ENCODE measurements at regions not wholly inside any gene's neighbourhood (a gene's known extent, or its start where the extent isn't known, plus 50 kb on each side); places are given as distances from the start of the nearest gene placed in this dataset.

DNA sequence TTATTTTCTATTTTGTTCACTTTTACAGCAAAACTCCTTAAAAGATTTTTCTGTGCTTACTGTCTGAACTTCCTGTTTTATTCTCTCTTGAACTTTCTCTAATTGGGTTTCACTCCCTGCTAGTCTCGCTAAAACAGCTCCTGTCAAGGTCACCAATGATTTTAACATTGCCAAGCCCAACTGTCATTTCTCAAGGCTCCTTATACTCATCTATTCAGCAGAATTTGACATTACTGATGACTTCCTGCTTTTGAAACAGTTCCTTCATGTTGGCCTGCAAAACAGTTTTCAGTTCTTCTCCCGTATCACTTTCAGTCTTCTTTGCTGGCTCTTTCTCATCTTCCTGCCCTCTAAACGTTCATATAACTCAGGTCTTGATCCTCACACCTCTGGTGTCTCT lies 268.5 kb upstream of the USP15 start:
- ChIA-PET CTCF (ENCODE audit: low intra/inter-chr PET ratio) (no interaction called here), POLR2A (no interaction called here)
- Histone ChIP-seq H3K36me3 (ENCODE audit: control insufficient read depth, insufficient read depth, low read length) (no peaks in the 10 kb centered on the region), H3K9me1 (ENCODE audit: control insufficient read depth, insufficient read depth, low read length) (no peaks in the 10 kb centered on the region), H3K9ac (ENCODE audit: insufficient read depth in 1 of 2, low read depth in 2 of 2, low read length in 2 of 2) (no peak overlapping the region), H3K4me1 (replicated peaks in 1 of 2; ENCODE audit: control insufficient read depth in 2 of 2, insufficient read depth in 2 of 2, low read length in 2 of 2) (no peaks in the 10 kb centered on the region), H3K4me2 (ENCODE audit: insufficient read depth, low read length) (no peak overlapping the region), H3K9me3 (replicated peaks; ENCODE audit: control insufficient read depth, insufficient read depth, low read depth, low read length) (no peaks in the 10 kb centered on the region), H3K79me2 (ENCODE audit: control insufficient read depth, insufficient read depth, low read length) (no peaks in the 10 kb centered on the region), H2AFZ (ENCODE audit: low read depth, low read length) (no peak overlapping the region), H4K20me1 (replicated peaks; ENCODE audit: control insufficient read depth, insufficient read depth, low read length) (no peaks in the 10 kb centered on the region), H3K4me3 (no peak overlapping the region), H3K27ac (ENCODE audit: extremely low read depth, low read depth, low read length) (no peak overlapping the region), H3K27me3 (ENCODE audit: control insufficient read depth in 2 of 2, insufficient read depth in 2 of 2, low read length in 2 of 2) (no peaks in the 10 kb centered on the region)
- intact Hi-C loops (cut with micrococcal nuclease): no loop called here
- no peak for FAIRE-seq
- no TSS peak for BruUV-seq (replicated peaks)
- in situ Hi-C loops (cut with MboI): no loop called here
- ATAC-seq: no peak
- no peak for DNase-seq (ENCODE audit: extremely low read depth in 1 of 4, low spot score in 3 of 4)
- WGBS (ENCODE audit: insufficient coverage, low coverage, missing lambda C conversion rate): 0% methylated on average over 3 of the region's 3 CpGs
- TF ChIP-seq CBFB (CRISPR knock-in tag; IDR thresholded peaks at IDR 0.05): no peak
- TF ChIP-seq TFAM (CRISPR knock-in tag; conservative IDR thresholded peaks at IDR 0.05): no peak
- no peak for TF ChIP-seq KDM1A (IDR thresholded peaks at IDR 0.05)
- TF ChIP-seq, protein P1, sequence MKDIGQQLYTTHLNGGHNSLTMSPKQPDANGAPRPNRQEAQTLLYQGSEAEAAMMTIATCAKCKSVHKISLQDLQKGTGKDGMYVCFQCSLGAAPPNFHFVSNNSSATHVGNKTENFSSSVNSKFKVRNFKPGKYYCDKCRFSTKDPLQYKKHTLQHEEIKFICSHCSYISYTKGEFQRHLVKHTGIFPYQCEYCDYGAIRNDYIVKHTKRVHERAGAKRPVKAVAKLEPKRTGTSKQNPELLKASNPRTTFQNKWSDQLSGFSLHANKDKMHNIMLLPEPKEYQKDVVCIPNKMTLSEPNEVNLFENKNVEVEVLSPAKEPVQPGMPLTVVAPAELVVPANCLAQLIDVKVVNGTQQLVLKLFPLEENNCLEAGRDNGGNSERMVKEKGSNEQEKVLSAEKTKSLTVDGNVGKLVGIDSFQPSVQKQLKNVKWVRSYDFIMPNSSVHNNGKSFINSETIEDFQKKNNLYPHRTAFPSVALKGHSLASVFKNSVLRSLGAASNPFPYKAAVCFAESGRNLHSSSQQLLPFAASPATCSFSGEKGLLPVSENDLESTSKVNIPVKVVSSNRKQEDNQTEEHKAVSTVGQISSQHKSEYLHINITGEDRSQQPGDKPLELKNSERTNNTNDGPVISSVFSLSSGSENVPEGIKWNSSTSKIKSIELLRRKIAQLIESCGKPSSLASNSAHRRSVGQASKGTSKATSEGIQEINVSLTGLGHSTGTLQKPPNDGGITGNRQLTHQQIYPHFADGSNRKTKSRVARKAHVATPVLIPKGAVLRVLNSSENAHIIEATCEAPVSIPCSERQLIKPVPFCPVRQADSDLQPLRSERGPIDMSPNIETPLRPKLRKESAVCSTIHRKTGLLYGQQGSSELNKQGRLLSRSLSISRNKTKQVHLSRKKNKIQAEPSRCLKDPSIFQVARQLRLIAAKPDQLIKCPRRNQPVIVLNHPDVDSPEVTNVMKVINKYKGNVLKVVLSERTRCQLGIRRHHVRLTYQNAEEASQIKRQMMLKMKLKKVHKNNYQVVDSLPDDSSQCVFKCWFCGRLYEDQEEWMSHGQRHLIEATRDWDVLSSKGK (CRISPR knock-in tag; IDR thresholded peaks at IDR 0.05): no peak
- no peak for TF ChIP-seq BCL6 (CRISPR knock-in tag; IDR thresholded peaks at IDR 0.05)
- TF ChIP-seq, protein P2, sequence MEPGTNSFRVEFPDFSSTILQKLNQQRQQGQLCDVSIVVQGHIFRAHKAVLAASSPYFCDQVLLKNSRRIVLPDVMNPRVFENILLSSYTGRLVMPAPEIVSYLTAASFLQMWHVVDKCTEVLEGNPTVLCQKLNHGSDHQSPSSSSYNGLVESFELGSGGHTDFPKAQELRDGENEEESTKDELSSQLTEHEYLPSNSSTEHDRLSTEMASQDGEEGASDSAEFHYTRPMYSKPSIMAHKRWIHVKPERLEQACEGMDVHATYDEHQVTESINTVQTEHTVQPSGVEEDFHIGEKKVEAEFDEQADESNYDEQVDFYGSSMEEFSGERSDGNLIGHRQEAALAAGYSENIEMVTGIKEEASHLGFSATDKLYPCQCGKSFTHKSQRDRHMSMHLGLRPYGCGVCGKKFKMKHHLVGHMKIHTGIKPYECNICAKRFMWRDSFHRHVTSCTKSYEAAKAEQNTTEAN (CRISPR knock-in tag; IDR thresholded peaks at IDR 0.05): no peak
- TF ChIP-seq, protein P3, sequence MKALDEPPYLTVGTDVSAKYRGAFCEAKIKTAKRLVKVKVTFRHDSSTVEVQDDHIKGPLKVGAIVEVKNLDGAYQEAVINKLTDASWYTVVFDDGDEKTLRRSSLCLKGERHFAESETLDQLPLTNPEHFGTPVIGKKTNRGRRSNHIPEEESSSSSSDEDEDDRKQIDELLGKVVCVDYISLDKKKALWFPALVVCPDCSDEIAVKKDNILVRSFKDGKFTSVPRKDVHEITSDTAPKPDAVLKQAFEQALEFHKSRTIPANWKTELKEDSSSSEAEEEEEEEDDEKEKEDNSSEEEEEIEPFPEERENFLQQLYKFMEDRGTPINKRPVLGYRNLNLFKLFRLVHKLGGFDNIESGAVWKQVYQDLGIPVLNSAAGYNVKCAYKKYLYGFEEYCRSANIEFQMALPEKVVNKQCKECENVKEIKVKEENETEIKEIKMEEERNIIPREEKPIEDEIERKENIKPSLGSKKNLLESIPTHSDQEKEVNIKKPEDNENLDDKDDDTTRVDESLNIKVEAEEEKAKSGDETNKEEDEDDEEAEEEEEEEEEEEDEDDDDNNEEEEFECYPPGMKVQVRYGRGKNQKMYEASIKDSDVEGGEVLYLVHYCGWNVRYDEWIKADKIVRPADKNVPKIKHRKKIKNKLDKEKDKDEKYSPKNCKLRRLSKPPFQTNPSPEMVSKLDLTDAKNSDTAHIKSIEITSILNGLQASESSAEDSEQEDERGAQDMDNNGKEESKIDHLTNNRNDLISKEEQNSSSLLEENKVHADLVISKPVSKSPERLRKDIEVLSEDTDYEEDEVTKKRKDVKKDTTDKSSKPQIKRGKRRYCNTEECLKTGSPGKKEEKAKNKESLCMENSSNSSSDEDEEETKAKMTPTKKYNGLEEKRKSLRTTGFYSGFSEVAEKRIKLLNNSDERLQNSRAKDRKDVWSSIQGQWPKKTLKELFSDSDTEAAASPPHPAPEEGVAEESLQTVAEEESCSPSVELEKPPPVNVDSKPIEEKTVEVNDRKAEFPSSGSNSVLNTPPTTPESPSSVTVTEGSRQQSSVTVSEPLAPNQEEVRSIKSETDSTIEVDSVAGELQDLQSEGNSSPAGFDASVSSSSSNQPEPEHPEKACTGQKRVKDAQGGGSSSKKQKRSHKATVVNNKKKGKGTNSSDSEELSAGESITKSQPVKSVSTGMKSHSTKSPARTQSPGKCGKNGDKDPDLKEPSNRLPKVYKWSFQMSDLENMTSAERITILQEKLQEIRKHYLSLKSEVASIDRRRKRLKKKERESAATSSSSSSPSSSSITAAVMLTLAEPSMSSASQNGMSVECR (CRISPR knock-in tag; IDR thresholded peaks at IDR 0.05): no peak
- TF ChIP-seq, protein P4, sequence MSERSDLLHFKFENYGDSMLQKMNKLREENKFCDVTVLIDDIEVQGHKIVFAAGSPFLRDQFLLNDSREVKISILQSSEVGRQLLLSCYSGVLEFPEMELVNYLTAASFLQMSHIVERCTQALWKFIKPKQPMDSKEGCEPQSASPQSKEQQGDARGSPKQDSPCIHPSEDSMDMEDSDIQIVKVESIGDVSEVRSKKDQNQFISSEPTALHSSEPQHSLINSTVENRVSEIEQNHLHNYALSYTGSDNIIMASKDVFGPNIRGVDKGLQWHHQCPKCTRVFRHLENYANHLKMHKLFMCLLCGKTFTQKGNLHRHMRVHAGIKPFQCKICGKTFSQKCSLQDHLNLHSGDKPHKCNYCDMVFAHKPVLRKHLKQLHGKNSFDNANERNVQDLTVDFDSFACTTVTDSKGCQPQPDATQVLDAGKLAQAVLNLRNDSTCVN (CRISPR knock-in tag; IDR thresholded peaks at IDR 0.05): no peak
- TF ChIP-seq SP1 (CRISPR knock-in tag; IDR thresholded peaks at IDR 0.05): no peak
- no peak for TF ChIP-seq NRF1 (conservative IDR thresholded peaks at IDR 0.05 in 1 of 2, IDR thresholded peaks at IDR 0.05 in 1 of 2)
- TF ChIP-seq, protein P5, sequence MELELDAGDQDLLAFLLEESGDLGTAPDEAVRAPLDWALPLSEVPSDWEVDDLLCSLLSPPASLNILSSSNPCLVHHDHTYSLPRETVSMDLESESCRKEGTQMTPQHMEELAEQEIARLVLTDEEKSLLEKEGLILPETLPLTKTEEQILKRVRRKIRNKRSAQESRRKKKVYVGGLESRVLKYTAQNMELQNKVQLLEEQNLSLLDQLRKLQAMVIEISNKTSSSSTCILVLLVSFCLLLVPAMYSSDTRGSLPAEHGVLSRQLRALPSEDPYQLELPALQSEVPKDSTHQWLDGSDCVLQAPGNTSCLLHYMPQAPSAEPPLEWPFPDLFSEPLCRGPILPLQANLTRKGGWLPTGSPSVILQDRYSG (tag; conservative IDR thresholded peaks at IDR 0.05; ENCODE audit: low read depth): no peak
- no peak for TF ChIP-seq PPARD (CRISPR knock-in tag; IDR thresholded peaks at IDR 0.05)

Measured in K562 (cell line).